CD4-positive, CD25-positive, alpha-beta regulatory T cell (primary cell): ENCODE measurements at regions not wholly inside any gene's neighbourhood (a gene's known extent, or its start where the extent isn't known, plus 50 kb on each side); places are given as distances from the start of the nearest gene placed in this dataset.

Source experiments
- ATAC-seq, 2 donors: fragments of 150-1000 bp; cut with Tn5 transposase; one replicate each; pipeline ENCODE4 v1.10.0; 2021; ENCODE audit warnings: low read depth in 2 of 2, moderate number of reproducible peaks in 2 of 2, moderate library complexity in 1 of 2
- DNase-seq, 3 donors: peaks; one replicate each; pipeline versions ENCODE4 v3.0.0 to v3.0.0-alpha.2; 2012 to 2022; ENCODE audit warnings: mixed read lengths in 1 of 3
- H3K27ac ChIP-seq: one replicate; pipeline ENCODE4 v1.7.0; 2013; ENCODE audit warnings: mild to moderate bottlenecking, low read length; ENCODE audit not compliant: insufficient read depth, poor library complexity, severe bottlenecking
- H3K27me3 ChIP-seq: one replicate; pipeline ENCODE4 v1.7.0; 2013; ENCODE audit warnings: low read length; ENCODE audit not compliant: control insufficient read depth, insufficient read depth
- H3K36me3 ChIP-seq: one replicate; pipeline ENCODE4 v1.7.0; 2013; ENCODE audit warnings: mild to moderate bottlenecking, low read length, moderate library complexity; ENCODE audit not compliant: control insufficient read depth, insufficient read depth
- H3K4me1 ChIP-seq: 2 replicates; pipeline ENCODE4 v1.7.0; 2013; ENCODE audit warnings: mild to moderate bottlenecking, low read length; ENCODE audit not compliant: insufficient read depth, control insufficient read depth, poor library complexity, severe bottlenecking
- H3K4me3 ChIP-seq: one replicate; pipeline ENCODE4 v1.7.0; 2013; ENCODE audit warnings: low read depth, mild to moderate bottlenecking, low read length, moderate library complexity
- H3K9me3 ChIP-seq, 2 experiments: 1 replicate in 1 of 2; 2 replicates in 1 of 2; pipeline ENCODE4 v1.7.0; 2013; ENCODE audit warnings: low read length in 2 of 2, mild to moderate bottlenecking in 1 of 2, moderate library complexity in 1 of 2; ENCODE audit not compliant: control insufficient read depth in 2 of 2
- H3K27ac Mint-ChIP-seq, 3 donors: one replicate each; pipeline ENCODE4 v1.8.0; 2020 to 2022; ENCODE audit warnings: mild to moderate bottlenecking in 3 of 3, mixed read lengths in 3 of 3, moderate library complexity in 2 of 3
- H3K27me3 Mint-ChIP-seq: one replicate; pipeline ENCODE4 v1.8.0; 2022; ENCODE audit warnings: mild to moderate bottlenecking, mixed read lengths
- H3K36me3 Mint-ChIP-seq: one replicate; pipeline ENCODE4 v1.8.0; 2020; ENCODE audit warnings: mixed read lengths
- H3K4me1 Mint-ChIP-seq, 4 donors: one replicate each; pipeline ENCODE4 v1.8.0; 2020 to 2022; ENCODE audit warnings: mixed read lengths in 4 of 4, mild to moderate bottlenecking in 1 of 4
- H3K4me3 Mint-ChIP-seq, 4 donors: one replicate each; pipeline ENCODE4 v1.8.0; 2020 to 2022; ENCODE audit warnings: mild to moderate bottlenecking in 4 of 4, mixed read lengths in 4 of 4, moderate library complexity in 3 of 4
- H3K9me3 Mint-ChIP-seq, 7 donors: one replicate each; pipeline ENCODE4 v1.8.0; 2020 to 2022; ENCODE audit warnings: mixed read lengths in 7 of 7, mild to moderate bottlenecking in 3 of 7, moderate library complexity in 2 of 7

- Mint-ChIP-seq H3K27ac (no peak overlapping the region), H3K4me1 (peaks cover 0 to 5% (median 0%) of the 10 kb centered on the region in 4 donors), H3K9me3 (peaks cover 0 to 15% (median 6%) of the 10 kb centered on the region in 7 donors), H3K27me3 (peaks cover 7% of the 10 kb centered on the region), H3K4me3 (no peak overlapping the region), H3K36me3 (no peaks in the 10 kb centered on the region)
- H3K27ac ChIP-seq: no peak overlapping the region
- no peaks in the 10 kb centered on the region for H3K9me3 ChIP-seq
- peaks cover under 1% of the 10 kb centered on the region for H3K27me3 ChIP-seq
- no peak for ATAC-seq
- no peaks in the 10 kb centered on the region for H3K4me1 ChIP-seq
- H3K4me3 ChIP-seq: no peak overlapping the region
- DNase-seq: no peak
- no peaks in the 10 kb centered on the region for H3K36me3 ChIP-seq
Measured at GRCh38 chr3:31039145-31039544, 144.7 kb upstream of the GADL1 start.

GRCh38 chr3:31041161-31041978 is 146.9 kb upstream of the GADL1 start:
- no peaks in the 10 kb centered on the region for H3K36me3 Mint-ChIP-seq
- no peak overlapping the region for H3K4me3 Mint-ChIP-seq
- H3K9me3 ChIP-seq: no peaks in the 10 kb centered on the region
- peaks cover 0 to 5% (median 0%) of the 10 kb centered on the region in 4 donors for H3K4me1 Mint-ChIP-seq
- ATAC-seq (no peak), DNase-seq (no peak)
- H3K9me3 Mint-ChIP-seq: peaks cover 0 to 15% (median 6%) of the 10 kb centered on the region in 7 donors
- H3K27me3 Mint-ChIP-seq: peaks cover 7% of the 10 kb centered on the region
- no peaks in the 10 kb centered on the region for H3K36me3 ChIP-seq
- no peaks in the 10 kb centered on the region for H3K4me1 ChIP-seq
- no peak overlapping the region for H3K27ac Mint-ChIP-seq
- no peaks in the 10 kb centered on the region for H3K27me3 ChIP-seq
- H3K27ac ChIP-seq: no peak overlapping the region
- no peak overlapping the region for H3K4me3 ChIP-seq

GRCh38 chr3:31043184-31043819 is 148.8 kb upstream of the GADL1 start:
- no peak for ATAC-seq
- H3K27ac Mint-ChIP-seq: no peak overlapping the region
- DNase-seq: no peak
- H3K27ac ChIP-seq: no peak overlapping the region
- H3K9me3 Mint-ChIP-seq: peaks cover 0 to 15% (median 6%) of the 10 kb centered on the region in 7 donors
- H3K4me3 Mint-ChIP-seq: peak overlapping the region in 1 of 4 donors; percentile 57
- no peak overlapping the region for H3K4me3 ChIP-seq
- H3K9me3 ChIP-seq: no peaks in the 10 kb centered on the region
- no peaks in the 10 kb centered on the region for H3K36me3 Mint-ChIP-seq
- peaks cover under 1% of the 10 kb centered on the region for H3K27me3 Mint-ChIP-seq
- no peaks in the 10 kb centered on the region for H3K36me3 ChIP-seq
- H3K4me1 Mint-ChIP-seq: peaks cover 0 to 5% (median 0%) of the 10 kb centered on the region in 4 donors
- H3K27me3 ChIP-seq: no peaks in the 10 kb centered on the region
- no peaks in the 10 kb centered on the region for H3K4me1 ChIP-seq

GRCh38 chr3:31047673-31048072 is 153.2 kb upstream of the GADL1 start:
- H3K4me1 Mint-ChIP-seq: no peaks in the 10 kb centered on the region
- no peak for DNase-seq
- no peaks in the 10 kb centered on the region for H3K4me1 ChIP-seq

GRCh38 chr3:31048143-31048542 is 153.7 kb upstream of the GADL1 start:
- DNase-seq: no peak
- no peak for ATAC-seq
- H3K27me3 ChIP-seq: no peaks in the 10 kb centered on the region

More at GRCh38 chr3:31047673-31048072, 153.2 kb upstream of the GADL1 start:
- H3K27me3 Mint-ChIP-seq: no peaks in the 10 kb centered on the region
- no peak overlapping the region for H3K4me3 ChIP-seq
- H3K9me3 Mint-ChIP-seq: peaks cover 0 to 15% (median 6%) of the 10 kb centered on the region in 7 donors
- H3K27ac ChIP-seq: no peak overlapping the region
- no peaks in the 10 kb centered on the region for H3K36me3 Mint-ChIP-seq
- H3K4me3 Mint-ChIP-seq: no peak overlapping the region
- no peak overlapping the region for H3K27ac Mint-ChIP-seq
- H3K36me3 ChIP-seq: no peaks in the 10 kb centered on the region
- H3K27me3 ChIP-seq: no peaks in the 10 kb centered on the region
- H3K9me3 ChIP-seq: peaks cover 0 to 5% of the 10 kb centered on the region in 2 experiments
- no peak for ATAC-seq

GRCh38 chr3:31050296-31050695 is 155.8 kb upstream of the GADL1 start:
- H3K4me3 ChIP-seq: no peak overlapping the region
- no peak overlapping the region for H3K27ac ChIP-seq
- ATAC-seq (no peak), DNase-seq (no peak)
- no peaks in the 10 kb centered on the region for H3K4me1 Mint-ChIP-seq
- no peaks in the 10 kb centered on the region for H3K27me3 ChIP-seq
- H3K27me3 Mint-ChIP-seq: no peaks in the 10 kb centered on the region
- H3K4me1 ChIP-seq: no peaks in the 10 kb centered on the region
- H3K36me3 ChIP-seq: no peaks in the 10 kb centered on the region
- H3K27ac Mint-ChIP-seq: no peak overlapping the region
- no peaks in the 10 kb centered on the region for H3K36me3 Mint-ChIP-seq
- H3K4me3 Mint-ChIP-seq: no peak overlapping the region
- peaks cover 0 to 8% (median 3%) of the 10 kb centered on the region in 7 donors for H3K9me3 Mint-ChIP-seq
- peaks cover 0 to 5% of the 10 kb centered on the region in 2 experiments for H3K9me3 ChIP-seq

More at GRCh38 chr3:31048143-31048542, 153.7 kb upstream of the GADL1 start:
- H3K27me3 Mint-ChIP-seq: no peaks in the 10 kb centered on the region
- H3K27ac ChIP-seq: no peak overlapping the region
- no peaks in the 10 kb centered on the region for H3K4me1 Mint-ChIP-seq
- H3K4me3 ChIP-seq: no peak overlapping the region
- H3K4me3 Mint-ChIP-seq: no peak overlapping the region
- no peaks in the 10 kb centered on the region for H3K4me1 ChIP-seq
- H3K36me3 Mint-ChIP-seq: no peaks in the 10 kb centered on the region
- peaks cover 0 to 5% of the 10 kb centered on the region in 2 experiments for H3K9me3 ChIP-seq
- no peaks in the 10 kb centered on the region for H3K36me3 ChIP-seq
- H3K9me3 Mint-ChIP-seq: peaks cover 0 to 13% (median 5%) of the 10 kb centered on the region in 7 donors
- H3K27ac Mint-ChIP-seq: no peak overlapping the region

- DNase-seq (no peak), ATAC-seq (no peak)
- Mint-ChIP-seq H3K9me3 (peaks cover 0 to 12% (median 3%) of the 10 kb centered on the region in 7 donors), H3K27ac (no peak overlapping the region), H3K4me1 (no peaks in the 10 kb centered on the region), H3K4me3 (no peak overlapping the region), H3K27me3 (no peaks in the 10 kb centered on the region), H3K36me3 (no peaks in the 10 kb centered on the region)
- H3K4me1 ChIP-seq: no peaks in the 10 kb centered on the region
- H3K36me3 ChIP-seq: no peaks in the 10 kb centered on the region
- no peak overlapping the region for H3K4me3 ChIP-seq
- no peaks in the 10 kb centered on the region for H3K27me3 ChIP-seq
- H3K9me3 ChIP-seq: peaks cover 0 to 5% of the 10 kb centered on the region in 2 experiments
- no peak overlapping the region for H3K27ac ChIP-seq
Measured at GRCh38 chr3:31051226-31051625, 156.8 kb upstream of the GADL1 start.
